HG03103 (cell line): ENCODE measurements at regions not wholly inside any gene's neighbourhood (a gene's known extent, or its start where the extent isn't known, plus 50 kb on each side); places are given as distances from the start of the nearest gene placed in this dataset.

ENCODE experiments used
- ATAC-seq: cut with Tn5 transposase; IDR thresholded peaks from one replicate; pipeline ENCODE4 v1.9.1; 2021; ENCODE audit warnings: low read depth; ENCODE audit not compliant: unreplicated experiment

DNA sequence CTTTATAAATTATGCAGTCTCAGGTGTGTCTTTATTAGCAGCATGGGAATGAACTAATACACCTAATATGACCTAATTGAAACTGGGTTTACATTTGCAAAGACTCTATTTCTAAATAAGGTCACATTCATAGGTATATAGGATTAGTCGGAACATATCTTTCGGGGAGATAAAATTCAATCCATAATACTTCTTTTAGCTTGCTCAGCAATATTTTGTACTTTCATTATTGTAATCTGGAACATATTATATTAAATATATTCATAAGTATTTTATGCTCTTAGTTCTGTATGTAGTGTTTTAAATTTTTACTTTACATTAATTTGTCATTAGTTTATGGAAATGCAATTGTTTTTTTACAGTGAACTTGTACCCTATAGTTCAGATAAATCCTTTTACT lies 927.7 kb downstream of the CCDC85A start:
- ATAC-seq, result no peak

DNA sequence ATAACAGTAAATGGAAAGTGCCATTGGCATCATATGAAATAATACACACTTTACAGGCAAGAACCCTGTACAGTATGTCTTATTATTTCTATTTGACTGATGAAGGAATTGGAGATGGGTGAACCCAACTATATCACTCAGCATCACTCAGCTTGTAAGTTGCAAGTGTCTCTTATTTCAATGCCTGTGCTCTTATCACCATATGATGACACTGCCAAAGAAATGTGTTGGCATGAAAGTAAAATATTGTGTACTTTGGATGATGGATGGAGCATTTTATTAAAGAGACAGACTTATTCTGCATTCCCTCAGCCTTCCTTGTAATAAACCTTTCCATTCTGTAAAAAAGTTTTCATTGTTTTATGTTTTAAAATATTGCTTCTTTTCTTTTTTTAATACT lies 927.5 kb upstream of the VRK2 start:
- ATAC-seq, result no peak

DNA sequence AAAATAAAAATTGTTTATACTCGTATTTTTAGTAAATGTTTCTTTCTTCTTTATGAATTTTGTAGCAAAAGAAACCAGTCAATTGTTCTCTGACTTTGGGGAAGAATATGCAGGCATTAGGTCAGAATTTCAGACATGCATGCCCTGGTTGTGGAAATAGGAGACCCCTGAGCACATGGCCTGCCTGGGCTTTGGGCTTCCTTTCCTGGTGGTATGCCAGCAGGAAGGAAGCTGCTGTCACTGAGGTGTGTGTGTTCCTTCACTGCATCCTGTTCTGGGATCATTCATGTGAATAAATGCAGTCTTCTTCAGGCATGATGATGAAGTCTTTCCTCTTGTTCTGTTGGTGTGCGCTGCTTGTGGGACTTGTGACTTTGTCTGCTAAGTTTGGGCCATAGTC lies 920.2 kb upstream of the VRK2 start:
- ATAC-seq, result no peak

DNA sequence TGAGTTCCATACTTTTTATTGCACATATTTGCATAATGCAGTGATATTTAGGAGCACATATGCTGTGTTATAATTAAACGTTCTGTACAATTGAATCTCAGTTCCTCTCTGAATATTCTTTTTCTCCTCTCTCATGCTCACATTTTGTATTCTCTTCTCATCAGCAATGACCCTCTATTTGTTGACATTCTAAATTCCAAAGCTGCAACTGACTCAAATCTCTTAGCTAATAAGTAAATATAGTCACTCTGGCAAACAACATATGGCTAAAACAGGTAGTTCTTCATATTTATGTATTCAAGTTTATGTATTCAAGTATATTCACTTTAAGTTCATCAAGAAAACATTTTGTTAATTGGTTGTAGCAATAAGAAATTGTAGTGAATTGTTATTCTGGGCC lies 907.4 kb upstream of the VRK2 start:
- no peak for ATAC-seq

DNA sequence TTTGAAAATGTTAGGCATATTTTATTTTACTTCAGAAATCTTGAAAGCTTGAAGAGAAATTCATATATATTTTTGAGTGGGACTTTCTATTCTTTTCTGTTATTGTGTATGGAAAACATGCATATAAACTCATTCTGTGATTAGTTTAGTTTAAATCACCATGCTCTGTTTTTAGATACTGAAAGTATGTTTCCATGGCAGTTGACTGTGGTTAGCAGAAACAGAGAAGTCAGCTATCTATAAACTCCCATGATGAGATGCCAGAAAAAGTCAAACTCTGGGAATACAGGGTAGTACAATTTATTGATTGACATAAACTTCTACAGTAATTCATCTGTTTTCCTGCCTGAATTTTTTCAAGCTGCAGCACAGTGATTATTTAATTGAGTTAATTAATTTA lies 905.3 kb upstream of the VRK2 start:
- ATAC-seq, result peak; percentile 61

DNA sequence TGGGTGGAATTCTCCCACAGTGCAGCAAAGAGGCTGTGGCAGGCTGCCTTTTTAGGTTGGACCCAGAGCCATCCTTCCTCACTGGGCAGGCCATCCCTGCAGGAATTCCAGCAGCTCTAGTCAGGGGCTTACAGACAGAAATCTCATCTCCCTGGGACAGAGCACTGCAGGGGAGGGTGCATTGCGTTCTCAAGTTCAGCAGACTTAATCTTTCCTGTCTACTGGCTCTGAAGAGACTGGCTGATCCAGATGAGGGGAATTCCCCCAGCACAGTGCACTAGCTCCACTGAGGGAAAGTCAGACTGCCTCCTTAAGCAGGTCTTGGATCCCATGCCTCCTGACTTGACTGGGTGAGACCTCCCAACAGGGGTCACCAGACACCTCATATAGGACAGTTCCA lies 899.7 kb upstream of the VRK2 start:
- no peak for ATAC-seq

DNA sequence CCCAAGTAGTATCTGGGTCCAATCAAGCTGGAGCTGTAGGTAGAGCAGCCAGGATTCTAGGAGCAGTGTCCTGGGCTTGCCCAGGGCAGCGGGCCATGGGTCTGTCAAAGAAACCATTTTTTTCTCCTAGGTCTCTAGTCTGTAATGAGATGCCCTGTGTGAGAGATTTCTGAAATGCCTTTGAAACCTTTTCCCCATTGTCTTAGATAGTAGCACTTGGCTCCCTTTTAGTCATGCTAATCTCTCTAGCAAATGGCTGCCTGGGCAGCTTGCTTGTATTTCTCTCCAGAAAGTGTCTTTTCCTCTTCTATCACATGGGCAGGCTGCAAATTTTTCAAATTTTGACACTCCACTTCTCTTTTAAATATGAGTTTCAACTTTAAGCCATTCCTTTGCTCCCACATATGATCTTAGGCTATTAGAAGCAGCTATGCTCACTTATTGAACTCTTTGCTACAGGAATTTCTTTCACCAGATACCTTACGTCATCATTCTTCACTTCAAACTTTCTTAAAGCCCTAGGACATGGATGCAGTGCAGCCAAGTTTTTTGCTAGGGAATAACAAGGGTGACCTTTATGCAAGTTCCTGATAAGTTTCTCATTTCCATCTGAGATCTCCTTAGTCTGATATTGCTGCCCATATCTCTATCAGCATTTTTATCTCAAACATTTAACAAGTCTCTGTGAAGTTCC lies 890.2 kb upstream of the VRK2 start:
- ATAC-seq, result no peak

DNA sequence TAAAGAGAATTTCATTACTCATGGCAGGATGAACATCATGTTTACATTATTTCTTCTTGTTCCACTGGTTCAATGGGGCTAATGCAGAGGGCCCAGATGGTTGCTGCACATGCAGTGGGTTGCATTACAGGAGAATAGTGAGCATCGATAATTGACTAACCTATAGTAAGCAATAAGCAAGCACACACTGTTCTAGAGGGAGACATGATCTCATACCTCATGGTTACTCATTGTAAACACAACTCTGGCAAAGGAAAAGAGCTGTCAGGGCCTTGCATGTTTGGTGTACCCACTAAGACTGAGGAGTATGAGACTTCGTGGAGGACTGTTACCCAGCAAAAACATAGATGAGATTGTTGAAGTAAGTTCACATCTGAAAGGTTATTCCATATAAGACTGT lies 885.6 kb upstream of the VRK2 start:
- ATAC-seq, result no peak

DNA sequence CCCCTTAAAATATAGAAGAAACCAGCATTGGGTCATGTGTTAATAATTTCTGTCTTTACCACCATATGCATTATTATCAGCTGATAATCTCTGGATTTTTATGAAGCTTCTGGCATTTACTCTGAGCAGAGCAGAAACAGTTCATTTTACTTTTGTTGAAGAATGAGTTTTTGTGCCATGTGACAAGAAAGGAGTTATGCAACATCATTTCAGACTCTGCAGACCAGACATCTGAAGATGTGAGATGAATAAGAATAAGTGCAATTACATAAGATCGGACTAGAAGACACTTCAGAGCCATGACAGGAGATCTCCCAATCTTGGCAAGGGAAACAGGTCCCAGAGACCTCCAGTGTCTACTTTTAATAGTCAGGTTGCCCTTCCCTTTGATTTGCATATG lies 869.4 kb upstream of the VRK2 start:
- ATAC-seq, result no peak

DNA sequence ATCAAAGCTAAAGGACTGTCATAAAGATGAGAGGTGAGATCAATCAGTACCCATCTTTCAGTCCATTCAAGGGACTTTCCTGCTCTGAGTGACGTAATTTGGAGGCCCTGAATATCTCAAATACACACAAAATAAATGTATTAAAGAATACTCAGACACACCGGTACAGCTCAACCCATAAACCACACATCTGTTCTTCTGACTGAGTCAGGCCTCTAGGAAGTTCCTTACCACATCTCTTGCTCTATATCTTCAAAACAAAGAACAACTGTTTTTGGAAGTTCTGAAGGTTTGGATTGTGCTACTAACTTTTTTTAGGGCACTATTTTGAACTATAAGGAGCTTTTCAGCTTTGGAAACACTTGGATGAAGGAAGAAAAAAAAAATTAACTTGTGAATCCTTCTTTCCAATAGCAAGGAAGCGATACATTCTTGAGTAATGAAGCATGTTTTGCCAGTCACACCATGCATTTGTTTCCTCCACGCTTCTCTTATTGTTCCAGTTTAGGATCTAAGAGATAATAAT lies 866.5 kb upstream of the VRK2 start:
- ATAC-seq, result no peak

DNA sequence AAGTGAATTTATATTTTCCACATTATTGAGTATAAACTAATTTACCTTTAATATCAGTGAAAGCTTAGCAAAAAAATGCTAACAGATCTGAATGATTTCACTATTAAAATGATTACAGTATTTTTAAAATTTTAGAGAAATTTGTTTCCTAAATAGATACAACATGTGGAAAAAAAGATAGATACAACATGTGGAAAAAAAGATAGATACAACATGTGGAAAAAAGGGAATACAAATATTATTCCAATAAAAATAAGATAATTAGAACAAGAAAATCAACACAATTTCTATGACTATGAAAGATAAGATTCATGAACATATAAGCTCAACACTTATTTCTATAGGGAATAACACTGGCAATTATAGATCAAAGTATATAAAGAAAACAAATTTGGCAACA lies 865.9 kb upstream of the VRK2 start:
- ATAC-seq, result no peak

DNA sequence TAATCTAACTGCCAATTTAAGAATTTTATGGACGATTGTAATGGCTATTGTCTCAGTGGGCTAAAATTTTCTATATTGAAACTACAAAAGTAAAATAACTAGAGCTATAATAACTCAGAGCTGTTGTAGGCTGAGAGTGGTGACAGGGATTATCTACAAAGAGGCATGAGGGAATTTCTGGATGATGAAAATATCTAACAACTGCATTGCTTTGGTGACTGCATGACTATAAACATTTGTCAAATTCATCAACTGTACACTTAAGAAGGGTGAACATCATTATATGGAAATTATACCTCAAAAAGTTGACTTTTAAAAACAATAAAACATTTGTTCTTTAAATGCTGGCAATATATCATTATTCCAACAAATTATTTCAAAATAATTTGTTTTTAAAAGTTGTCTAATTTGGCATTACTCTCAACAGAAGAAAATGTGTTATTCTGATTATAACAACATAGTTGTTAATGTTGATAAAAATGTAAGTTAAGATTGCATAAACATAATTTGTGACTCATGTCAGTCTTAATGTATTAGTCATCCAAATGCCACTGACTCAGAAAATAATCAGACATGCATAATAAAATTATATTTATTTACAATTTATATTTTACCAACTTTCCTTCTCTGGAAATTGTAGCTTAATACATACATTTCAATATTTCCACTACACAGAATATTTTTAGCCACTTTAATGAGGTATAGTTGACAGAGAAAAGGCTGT lies 865.1 kb upstream of the VRK2 start:
- ATAC-seq, result no peak

DNA sequence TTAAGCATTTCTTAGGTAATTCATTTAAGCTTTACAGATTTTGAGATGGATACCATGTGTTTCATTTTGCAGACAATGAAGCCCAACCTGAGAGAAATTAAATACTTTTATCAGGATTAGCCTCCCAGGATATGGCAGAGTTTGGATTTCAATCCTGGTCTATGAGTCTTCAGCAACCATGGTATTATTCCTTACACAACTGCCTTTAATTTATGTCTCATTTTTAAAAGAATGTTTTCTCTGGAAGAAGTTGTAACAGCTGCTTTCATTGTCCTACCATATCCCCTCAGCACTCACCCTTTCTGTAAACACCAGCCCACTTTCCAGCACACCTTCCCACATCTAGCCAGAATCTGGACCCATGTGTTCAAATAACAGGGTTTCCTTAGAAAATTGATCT lies 863.7 kb upstream of the VRK2 start:
- ATAC-seq, result no peak

DNA sequence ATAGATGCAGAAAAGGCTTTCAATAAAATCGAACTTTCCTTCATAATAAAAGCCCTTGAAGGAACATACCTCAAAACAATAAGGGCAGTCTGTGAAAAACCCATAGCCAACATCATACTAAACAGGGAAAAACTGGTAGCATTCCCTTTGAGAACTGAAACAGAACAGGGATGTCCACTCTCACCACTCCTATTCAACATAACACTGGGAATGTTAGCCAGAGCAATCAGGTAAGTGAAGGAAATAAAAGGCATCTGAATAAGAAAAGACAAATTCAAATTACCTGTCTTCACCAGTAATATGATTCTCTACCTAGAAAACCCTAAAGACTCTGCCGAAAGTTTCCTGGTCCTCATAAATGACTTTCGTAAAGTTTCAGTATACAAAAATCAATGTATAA lies 861.0 kb upstream of the VRK2 start:
- no peak for ATAC-seq

DNA sequence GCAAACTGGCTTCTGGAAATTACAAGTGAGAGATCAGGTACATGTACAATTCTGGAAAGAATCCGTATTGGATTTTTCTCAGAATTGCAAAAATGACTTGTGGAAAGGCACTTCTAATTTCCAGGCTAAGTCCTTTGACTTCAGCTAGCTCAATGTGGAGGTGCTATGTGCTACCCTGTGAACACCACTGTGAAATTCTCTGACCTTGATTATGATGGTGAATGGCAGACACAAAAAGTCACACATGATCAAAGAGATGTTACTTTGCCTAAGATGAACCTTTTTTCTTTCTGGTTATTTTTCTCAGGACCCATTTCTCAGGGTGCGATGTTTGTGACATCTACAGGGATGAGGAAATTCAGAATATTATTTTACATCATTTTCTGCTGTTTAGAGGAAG lies 856.6 kb upstream of the VRK2 start:
- no peak for ATAC-seq

DNA sequence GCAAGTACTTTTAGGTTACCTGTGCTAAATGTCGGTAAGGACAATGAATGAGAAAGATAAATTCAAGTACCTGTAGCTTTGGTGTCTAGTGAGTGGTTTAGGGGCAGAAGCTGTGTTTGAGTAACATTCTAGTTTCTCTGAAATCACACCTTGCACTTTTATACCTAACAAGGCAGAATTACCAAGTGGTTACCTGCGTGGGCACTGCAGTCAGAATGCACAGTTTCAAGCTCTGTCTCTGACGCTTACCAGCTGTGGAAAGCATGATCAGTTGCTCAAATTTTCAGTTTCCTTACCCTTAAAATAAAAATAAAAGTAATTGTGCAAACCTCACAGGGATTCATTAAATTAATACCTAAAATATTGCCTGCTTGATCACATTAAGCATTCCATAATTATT lies 846.9 kb upstream of the VRK2 start:
- no peak for ATAC-seq

DNA sequence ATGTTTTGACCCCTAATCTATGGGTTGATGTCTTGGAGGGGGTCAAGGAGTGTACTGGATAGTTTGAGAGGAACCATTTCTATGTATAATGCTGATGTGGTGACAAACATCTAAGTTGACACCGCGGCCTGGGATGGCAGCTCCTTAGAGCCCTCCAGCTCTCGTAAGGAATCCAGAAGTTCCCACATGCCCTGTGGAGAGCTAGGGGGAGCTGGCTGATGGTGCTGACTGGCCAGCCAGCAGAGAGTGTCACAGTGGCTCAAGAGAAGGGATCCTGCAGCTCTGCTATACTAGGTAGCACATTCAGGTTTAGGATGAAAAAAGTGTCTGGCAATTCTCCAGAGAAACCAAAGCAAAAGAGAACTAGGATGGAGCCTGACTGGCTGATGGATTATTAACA lies 842.2 kb upstream of the VRK2 start:
- ATAC-seq, result no peak

DNA sequence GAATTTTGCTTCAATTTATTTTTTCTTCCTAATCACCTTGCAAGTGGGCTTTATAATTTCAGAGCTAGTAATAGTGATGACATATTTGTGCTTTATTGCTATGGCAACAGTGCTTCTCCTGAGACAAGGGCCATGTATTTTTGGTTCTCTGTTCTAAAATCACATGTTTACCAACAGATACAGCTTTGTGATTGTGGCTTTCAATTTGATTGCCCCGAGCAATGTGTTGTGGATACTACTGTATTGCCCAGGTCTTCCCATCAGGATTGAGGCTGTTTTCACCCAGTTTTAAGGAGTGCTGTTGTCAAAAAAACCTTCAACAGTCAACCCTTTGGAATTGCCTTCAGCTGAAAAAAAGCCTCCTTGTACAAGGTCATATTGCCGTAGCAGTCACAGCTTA lies 841.4 kb upstream of the VRK2 start:
- no peak for ATAC-seq

DNA sequence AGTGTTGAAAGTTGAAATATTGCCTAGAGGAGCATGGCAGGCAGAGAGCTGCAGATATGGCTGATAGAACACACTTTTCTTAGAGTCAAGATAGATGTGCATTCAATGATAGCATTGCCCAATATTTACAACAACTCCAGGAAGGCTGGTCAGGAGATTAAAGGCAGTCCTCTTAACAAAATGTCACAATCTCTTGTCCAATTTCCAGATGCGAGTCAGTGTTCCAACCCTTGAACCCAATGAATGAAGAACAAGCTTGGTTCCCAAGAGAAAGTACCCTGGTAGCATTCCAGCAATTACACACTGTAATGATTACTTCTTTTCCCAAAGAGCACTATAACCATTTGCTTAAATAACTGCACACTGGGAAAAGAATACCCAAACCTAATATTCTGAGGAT lies 839.4 kb upstream of the VRK2 start:
- no peak for ATAC-seq

DNA sequence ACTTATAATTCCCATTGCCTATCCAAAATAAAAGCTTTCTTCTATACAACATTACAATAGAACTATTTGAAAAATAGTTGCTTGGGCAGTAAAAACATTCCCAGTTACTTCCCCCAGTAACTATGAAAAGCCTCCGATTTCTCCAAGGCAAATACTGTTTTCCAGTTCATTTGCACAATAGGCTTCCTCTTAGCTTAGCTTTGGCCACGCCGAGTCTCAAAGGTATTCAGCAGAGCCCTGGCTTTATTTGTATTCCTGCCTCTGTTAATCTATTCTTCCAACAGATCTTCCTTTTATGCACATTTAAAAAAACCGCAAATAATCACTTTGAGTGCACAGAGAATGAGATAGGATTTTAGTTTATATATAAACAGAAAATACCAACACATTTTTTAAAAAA lies 836.8 kb upstream of the VRK2 start:
- ATAC-seq, result no peak

DNA sequence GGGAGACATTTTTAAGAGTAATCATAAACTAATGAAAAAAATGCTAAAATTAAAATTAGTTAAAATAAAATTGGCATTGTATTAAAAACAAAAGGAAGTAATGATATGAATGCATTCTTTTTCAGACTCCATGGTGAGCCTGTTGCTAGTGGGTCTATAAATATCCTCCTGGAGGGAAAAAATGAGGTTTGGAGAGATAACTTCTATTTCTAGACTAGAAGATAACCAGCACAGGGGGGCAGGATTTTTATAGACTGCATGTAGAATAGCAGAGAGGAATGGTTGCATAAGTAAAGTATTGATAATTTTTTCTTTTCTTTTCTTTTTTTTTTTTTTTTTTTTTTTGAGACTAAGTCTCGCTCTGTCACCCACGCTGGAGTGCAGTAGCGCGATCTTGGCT lies 835.8 kb upstream of the VRK2 start:
- ATAC-seq, result no peak

DNA sequence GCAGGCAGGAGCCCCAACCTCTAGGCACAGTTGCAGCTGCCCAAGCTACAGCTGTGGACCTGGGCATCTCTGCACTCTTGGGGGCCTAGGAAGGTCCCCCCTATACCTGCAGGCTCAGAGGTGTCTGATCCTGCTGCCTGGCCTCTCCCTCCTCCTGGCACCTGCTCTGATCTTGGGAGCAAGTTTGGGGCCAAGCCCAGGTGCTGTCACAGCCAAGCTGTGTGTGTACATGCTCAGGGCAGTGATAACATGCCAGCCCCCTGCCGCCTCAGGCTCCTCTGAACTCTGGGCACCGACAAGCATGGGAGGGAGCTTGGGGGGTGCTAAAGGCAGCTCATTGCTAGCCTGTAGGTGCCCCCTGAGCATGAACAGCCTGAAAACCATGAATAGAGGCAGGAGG lies 829.6 kb upstream of the VRK2 start:
- ATAC-seq, result no peak
